ENCODE measurements at regions not wholly inside any gene's neighbourhood (a gene's known extent, or its start where the extent isn't known, plus 50 kb on each side); places are given as distances from the start of the nearest gene placed in this dataset.
"Not testable (repeated sequence)": the region's sequence is repeated elsewhere in the genome, so short reads cannot be mapped to it uniquely, and the experiment has no call there.

GRCh38 chr7:156378806-156379205 lies 261.8 kb upstream of the RNF32 start:
- Histone ChIP-seq H3K9ac (ENCODE audit: low read length) (no peak overlapping the region), H2AFZ (ENCODE audit: low read depth, low read length) (no peak overlapping the region), H4K91ac (ENCODE audit: low read length) (no peak overlapping the region), H3K36me3 (ENCODE audit: control insufficient read depth in 1 of 2, insufficient read depth in 2 of 2, low read depth in 1 of 2, low read length in 2 of 2) (no peaks in the 10 kb centered on the region), H3K9me3 (ENCODE audit: control insufficient read depth, low read length) (no peaks in the 10 kb centered on the region), H3K23ac (ENCODE audit: low read length in 2 of 2) (no peak overlapping the region), H3K4me3 (ENCODE audit: insufficient read depth in 1 of 2, low read depth in 1 of 2, low read length in 2 of 2) (no peak overlapping the region), H3K4ac (ENCODE audit: low read depth in 1 of 2, low read length in 2 of 2) (no peak overlapping the region), H2BK12ac (ENCODE audit: low read length in 2 of 2) (no peak overlapping the region), H4K8ac (ENCODE audit: low read length) (no peak overlapping the region), H3K79me1 (replicated peaks; ENCODE audit: low read length, poor library complexity, severe bottlenecking) (no peaks in the 10 kb centered on the region), H3K4me1 (ENCODE audit: control insufficient read depth, insufficient read depth, low read depth, low read length) (no peaks in the 10 kb centered on the region), H3K4me2 (ENCODE audit: low read length, poor library complexity, severe bottlenecking) (no peak overlapping the region), H2BK120ac (ENCODE audit: low read depth, low read length) (no peak overlapping the region), H2BK5ac (ENCODE audit: low read depth, low read length, poor library complexity, severe bottlenecking) (no peak overlapping the region), H3K27me3 (ENCODE audit: control insufficient read depth in 1 of 2, insufficient read depth in 1 of 2, low read length in 2 of 2) (no peaks in the 10 kb centered on the region), H2BK15ac (ENCODE audit: low read depth, poor library complexity, severe bottlenecking) (no peak overlapping the region), H3K18ac (ENCODE audit: low read depth in 1 of 2, low read length in 2 of 2) (no peak overlapping the region), H3K14ac (ENCODE audit: low read length in 2 of 2) (no peak overlapping the region), H3K27ac (ENCODE audit: low read length, poor library complexity, severe bottlenecking) (no peak overlapping the region), H2AK5ac (ENCODE audit: low read length, severe bottlenecking) (no peak overlapping the region)
- DNase-seq: no peak
- WGBS: 83% methylated on average over 6 of the region's 10 CpGs

GRCh38 chr7:156376317-156376716 lies 264.3 kb upstream of the RNF32 start:
- Histone ChIP-seq H2BK120ac (ENCODE audit: low read depth, low read length) (no peak overlapping the region), H4K8ac (ENCODE audit: low read length) (no peak overlapping the region), H2AK5ac (ENCODE audit: low read length, severe bottlenecking) (no peak overlapping the region), H2BK5ac (ENCODE audit: low read depth, low read length, poor library complexity, severe bottlenecking) (no peak overlapping the region), H4K91ac (ENCODE audit: low read length) (no peak overlapping the region), H3K27ac (ENCODE audit: low read length, poor library complexity, severe bottlenecking) (no peak overlapping the region), H3K27me3 (ENCODE audit: control insufficient read depth in 1 of 2, insufficient read depth in 1 of 2, low read length in 2 of 2) (no peaks in the 10 kb centered on the region), H3K4ac (ENCODE audit: low read depth in 1 of 2, low read length in 2 of 2) (no peak overlapping the region), H3K9ac (ENCODE audit: low read length) (no peak overlapping the region), H3K18ac (ENCODE audit: low read depth in 1 of 2, low read length in 2 of 2) (no peak overlapping the region), H3K14ac (ENCODE audit: low read length in 2 of 2) (no peak overlapping the region), H3K4me1 (ENCODE audit: control insufficient read depth, insufficient read depth, low read depth, low read length) (no peaks in the 10 kb centered on the region), H2AFZ (ENCODE audit: low read depth, low read length) (no peak overlapping the region), H3K4me3 (ENCODE audit: insufficient read depth in 1 of 2, low read depth in 1 of 2, low read length in 2 of 2) (no peak overlapping the region), H3K36me3 (ENCODE audit: control insufficient read depth in 1 of 2, insufficient read depth in 2 of 2, low read depth in 1 of 2, low read length in 2 of 2) (no peaks in the 10 kb centered on the region), H3K9me3 (ENCODE audit: control insufficient read depth, low read length) (peaks cover 6% of the 10 kb centered on the region), H2BK15ac (ENCODE audit: low read depth, poor library complexity, severe bottlenecking) (no peak overlapping the region), H3K23ac (ENCODE audit: low read length in 2 of 2) (no peak overlapping the region), H2BK12ac (ENCODE audit: low read length in 2 of 2) (no peak overlapping the region), H3K4me2 (ENCODE audit: low read length, poor library complexity, severe bottlenecking) (no peak overlapping the region), H3K79me1 (replicated peaks; ENCODE audit: low read length, poor library complexity, severe bottlenecking) (no peaks in the 10 kb centered on the region)
- WGBS: 69% methylated on average over 7 of the region's 7 CpGs
- DNase-seq: no peak

GRCh38 chr7:156374335-156374734 lies 266.2 kb upstream of the RNF32 start:
- no peak for DNase-seq
- Histone ChIP-seq H4K8ac (ENCODE audit: low read length) (no peak overlapping the region), H3K79me1 (replicated peaks; ENCODE audit: low read length, poor library complexity, severe bottlenecking) (no peaks in the 10 kb centered on the region), H3K4ac (ENCODE audit: low read depth in 1 of 2, low read length in 2 of 2) (no peak overlapping the region), H2BK12ac (ENCODE audit: low read length in 2 of 2) (no peak overlapping the region), H2BK120ac (ENCODE audit: low read depth, low read length) (no peak overlapping the region), H3K4me1 (ENCODE audit: control insufficient read depth, insufficient read depth, low read depth, low read length) (no peaks in the 10 kb centered on the region), H3K27me3 (ENCODE audit: control insufficient read depth in 1 of 2, insufficient read depth in 1 of 2, low read length in 2 of 2) (no peaks in the 10 kb centered on the region), H3K4me2 (ENCODE audit: low read length, poor library complexity, severe bottlenecking) (no peak overlapping the region), H3K9ac (ENCODE audit: low read length) (no peak overlapping the region), H3K23ac (ENCODE audit: low read length in 2 of 2) (no peak overlapping the region), H2BK15ac (ENCODE audit: low read depth, poor library complexity, severe bottlenecking) (no peak overlapping the region), H3K14ac (ENCODE audit: low read length in 2 of 2) (no peak overlapping the region), H3K4me3 (ENCODE audit: insufficient read depth in 1 of 2, low read depth in 1 of 2, low read length in 2 of 2) (no peak overlapping the region), H3K9me3 (ENCODE audit: control insufficient read depth, low read length) (peaks cover 6% of the 10 kb centered on the region), H4K91ac (ENCODE audit: low read length) (no peak overlapping the region), H3K18ac (ENCODE audit: low read depth in 1 of 2, low read length in 2 of 2) (no peak overlapping the region), H2BK5ac (ENCODE audit: low read depth, low read length, poor library complexity, severe bottlenecking) (no peak overlapping the region), H3K27ac (ENCODE audit: low read length, poor library complexity, severe bottlenecking) (no peak overlapping the region), H2AK5ac (ENCODE audit: low read length, severe bottlenecking) (no peak overlapping the region), H3K36me3 (ENCODE audit: control insufficient read depth in 1 of 2, insufficient read depth in 2 of 2, low read depth in 1 of 2, low read length in 2 of 2) (no peaks in the 10 kb centered on the region), H2AFZ (ENCODE audit: low read depth, low read length) (no peak overlapping the region)
- 92% methylated on average over 3 of the region's 4 CpGs for WGBS

GRCh38 chr7:156369929-156370328 lies 270.6 kb upstream of the RNF32 start:
- H2BK15ac ChIP-seq (ENCODE audit: low read depth, poor library complexity, severe bottlenecking); H4K91ac ChIP-seq (ENCODE audit: low read length); H3K4ac ChIP-seq (ENCODE audit: low read depth in 1 of 2, low read length in 2 of 2); H3K18ac ChIP-seq (ENCODE audit: low read depth in 1 of 2, low read length in 2 of 2); H3K23ac ChIP-seq (ENCODE audit: low read length in 2 of 2); H3K9me3 ChIP-seq (ENCODE audit: control insufficient read depth, low read length); H3K4me2 ChIP-seq (ENCODE audit: low read length, poor library complexity, severe bottlenecking); H3K27me3 ChIP-seq (ENCODE audit: control insufficient read depth in 1 of 2, insufficient read depth in 1 of 2, low read length in 2 of 2); H3K4me3 ChIP-seq (ENCODE audit: insufficient read depth in 1 of 2, low read depth in 1 of 2, low read length in 2 of 2); H3K79me1 ChIP-seq (replicated peaks; ENCODE audit: low read length, poor library complexity, severe bottlenecking); H3K4me1 ChIP-seq (ENCODE audit: control insufficient read depth, insufficient read depth, low read depth, low read length); H2BK120ac ChIP-seq (ENCODE audit: low read depth, low read length); H2AFZ ChIP-seq (ENCODE audit: low read depth, low read length); H3K27ac ChIP-seq (ENCODE audit: low read length, poor library complexity, severe bottlenecking); H3K14ac ChIP-seq (ENCODE audit: low read length in 2 of 2); H2BK5ac ChIP-seq (ENCODE audit: low read depth, low read length, poor library complexity, severe bottlenecking); H2AK5ac ChIP-seq (ENCODE audit: low read length, severe bottlenecking); DNase-seq; H3K36me3 ChIP-seq (ENCODE audit: control insufficient read depth in 1 of 2, insufficient read depth in 2 of 2, low read depth in 1 of 2, low read length in 2 of 2); H4K8ac ChIP-seq (ENCODE audit: low read length); H3K9ac ChIP-seq (ENCODE audit: low read length); H2BK12ac ChIP-seq (ENCODE audit: low read length in 2 of 2): not testable (repeated sequence)
- 49% methylated on average over 3 of the region's 6 CpGs for WGBS

All from mesenchymal stem cell (in vitro differentiated cells and primary cell).